Thyroid gland (tissue), 4 donors: ENCODE measurements at regions not wholly inside any gene's neighbourhood (a gene's known extent, or its start where the extent isn't known, plus 50 kb on each side); places are given as distances from the start of the nearest gene placed in this dataset.
"Not testable (repeated sequence)": the region's sequence is repeated elsewhere in the genome, so short reads cannot be mapped to it uniquely, and the experiment has no call there.

ENCODE experiments used
- CTCF ChIP-seq, 6 experiments: fragments of 200-600 bp in 3 of 6; fragments of 450-650 bp in 3 of 6; sonication (generic) in 3 of 6; IDR thresholded peaks; one replicate each; pipeline ENCODE4 v1.5.1; 2016 to 2019; ENCODE audit warnings: antibody characterized with exemption in 6 of 6, mild to moderate bottlenecking in 2 of 6, inconsistent platforms in 1 of 6, moderate library complexity in 1 of 6
- POLR2A ChIP-seq, 2 donors: fragments of 450-650 bp; IDR thresholded peaks; one replicate each; pipeline ENCODE4 v1.6.1; 2017; ENCODE audit warnings: antibody characterized with exemption in 2 of 2, mild to moderate bottlenecking in 2 of 2, moderate library complexity in 1 of 2

DNA sequence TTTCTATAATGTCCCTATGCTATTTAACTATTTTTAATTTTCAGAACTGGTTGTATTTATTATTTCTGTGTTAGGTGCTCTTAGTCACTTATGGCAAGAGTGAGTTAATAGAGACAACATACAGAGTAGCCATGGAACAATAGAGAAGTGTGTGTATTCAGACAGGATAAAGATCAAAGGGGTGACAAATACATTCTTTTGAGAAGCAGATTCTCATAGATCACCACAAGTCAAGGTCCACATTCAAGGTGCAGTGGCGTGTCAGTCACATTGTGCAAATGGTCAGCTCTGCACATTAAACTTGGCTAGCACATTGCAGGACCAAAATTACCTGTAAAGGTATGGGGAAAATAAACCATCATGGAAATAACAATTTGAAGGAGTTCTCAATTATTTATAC is 369.7 kb downstream of the RPIA start:
- not testable (repeated sequence) for TF ChIP-seq CTCF, POLR2A (IDR thresholded peaks at IDR 0.05)
